GM23338 (cell line): ENCODE measurements at regions not wholly inside any gene's neighbourhood (a gene's known extent, or its start where the extent isn't known, plus 50 kb on each side); places are given as distances from the start of the nearest gene placed in this dataset.

Experiments
- ATAC-seq: fragments of 200-7000 bp; cut with Tn5 transposase; 3 replicates; pipeline ENCODE4 v1.9.1; 2020
- DNase-seq: peaks from one replicate; pipeline ENCODE4 v3.0.0-alpha.2; 2015; ENCODE audit warnings: low spot score
- H2AFZ ChIP-seq: fragments of 200-600 bp; sonication (generic); 2 replicates; pipeline ENCODE4 v1.8.0; 2016; ENCODE audit warnings: antibody characterized with exemption, mild to moderate bottlenecking, moderate library complexity
- H3F3A ChIP-seq: fragments of 200-600 bp; sonication (generic); replicated peaks from 2 replicates; pipeline ENCODE4 v1.8.0; 2017; ENCODE audit warnings: antibody characterized with exemption, mixed run types, low read depth
- H3K27ac ChIP-seq: fragments of 200-600 bp; sonication (generic); 2 replicates; pipeline ENCODE4 v1.6.1; 2016; ENCODE audit warnings: low read depth
- H3K27me3 ChIP-seq: fragments of 200-600 bp; sonication (generic); 2 replicates; pipeline ENCODE4 v1.8.0; 2016; ENCODE audit warnings: mild to moderate bottlenecking, mixed run types, moderate library complexity; ENCODE audit not compliant: insufficient read depth
- H3K36me3 ChIP-seq: fragments of 200-600 bp; sonication (generic); 2 replicates; pipeline ENCODE4 v1.8.0; 2016; ENCODE audit warnings: mild to moderate bottlenecking; ENCODE audit not compliant: insufficient read depth
- H3K4me1 ChIP-seq: fragments of 200-600 bp; sonication (generic); 2 replicates; pipeline ENCODE4 v1.8.0; 2016; ENCODE audit warnings: mild to moderate bottlenecking, moderate library complexity; ENCODE audit not compliant: insufficient read depth
- H3K4me2 ChIP-seq: fragments of 200-600 bp; sonication (generic); 2 replicates; pipeline ENCODE4 v1.7.1; 2017; ENCODE audit warnings: mixed run types
- H3K4me3 ChIP-seq: fragments of 200-600 bp; sonication (generic); 2 replicates; pipeline ENCODE4 v1.6.1; 2016; ENCODE audit warnings: mixed run types
- H3K79me2 ChIP-seq: fragments of 200-600 bp; sonication (generic); replicated peaks from 2 replicates; pipeline ENCODE4 v1.8.0; 2017; ENCODE audit warnings: mild to moderate bottlenecking; ENCODE audit not compliant: insufficient read depth
- H3K9me2 ChIP-seq: fragments of 200-600 bp; sonication (generic); 2 replicates; pipeline ENCODE4 v1.8.0; 2017; ENCODE audit not compliant: insufficient read depth
- H4K20me1 ChIP-seq: fragments of 200-600 bp; sonication (generic); replicated peaks from 2 replicates; pipeline ENCODE4 v1.8.0; 2017; ENCODE audit warnings: mild to moderate bottlenecking; ENCODE audit not compliant: insufficient read depth
- H3K27ac Mint-ChIP-seq: 2 replicates; pipeline ENCODE4 v1.8.0; 2020; ENCODE audit warnings: inconsistent platforms, mild to moderate bottlenecking, moderate library complexity, mixed read lengths
- H3K27me3 Mint-ChIP-seq: 3 replicates; pipeline ENCODE4 v1.8.0; 2022; ENCODE audit warnings: low read depth, mild to moderate bottlenecking, moderate library complexity, mixed read lengths, inconsistent platforms; ENCODE audit not compliant: insufficient read depth, poor library complexity
- H3K36me3 Mint-ChIP-seq: 3 replicates; pipeline ENCODE4 v1.8.0; 2021; ENCODE audit warnings: low read depth, mild to moderate bottlenecking, inconsistent platforms, moderate library complexity, mixed read lengths
- H3K4me1 Mint-ChIP-seq: 3 replicates; pipeline ENCODE4 v1.8.0; 2020; ENCODE audit warnings: mild to moderate bottlenecking, inconsistent platforms, mixed read lengths
- H3K4me3 Mint-ChIP-seq: 3 replicates; pipeline ENCODE4 v1.8.0; 2021; ENCODE audit warnings: moderate library complexity, mild to moderate bottlenecking, inconsistent platforms, mixed read lengths
- H3K9me3 Mint-ChIP-seq: 3 replicates; pipeline ENCODE4 v1.8.0; 2020; ENCODE audit warnings: moderate library complexity, mild to moderate bottlenecking, inconsistent platforms, mixed read lengths
- CREB1 ChIP-seq: fragments of 250-450 bp; sonication (Bioruptor Pico); IDR thresholded peaks from 2 replicates; pipeline ENCODE4 v1.5.0; 2020; ENCODE audit warnings: low read depth, mild to moderate bottlenecking, moderate library complexity
- EZH2 ChIP-seq: fragments of 200-600 bp; sonication (generic); IDR thresholded peaks from one replicate; pipeline ENCODE4 v1.8.0; 2017; ENCODE audit warnings: antibody characterized with exemption, mild to moderate bottlenecking, low read depth; ENCODE audit not compliant: unreplicated experiment
- NANOG ChIP-seq: IDR thresholded peaks from 2 replicates; pipeline ENCODE4 v1.6.1; 2016; ENCODE audit warnings: antibody characterized with exemption, borderline replicate concordance
- POLR2AphosphoS5 ChIP-seq: IDR thresholded peaks from 2 replicates; pipeline ENCODE4 v1.6.1; 2016; ENCODE audit warnings: antibody characterized with exemption, low read depth
- STAT1 ChIP-seq: IDR thresholded peaks from one replicate; pipeline ENCODE4 v1.6.1; 2016; ENCODE audit warnings: antibody characterized with exemption; ENCODE audit not compliant: unreplicated experiment
- ZNF114 ChIP-seq: fragments of 250-450 bp; sonication (Bioruptor Pico); IDR thresholded peaks from 2 replicates; pipeline ENCODE4 v1.5.0; 2020; ENCODE audit warnings: mild to moderate bottlenecking, moderate library complexity
- ZNF462 ChIP-seq: fragments of 250-450 bp; sonication (Bioruptor Pico); IDR thresholded peaks from 2 replicates; pipeline ENCODE4 v1.5.0; 2020; ENCODE audit warnings: mild to moderate bottlenecking, moderate library complexity
- TF ChIP-seq, protein P1 (sequence below), 2 experiments: fragments of 200-600 bp in 1 of 2; sonication (generic) in 1 of 2; conservative IDR thresholded peaks; 2 replicates each; pipeline versions ENCODE4 v1.5.1 to v1.6.1; 2016 to 2017; ENCODE audit warnings: antibody characterized with exemption in 2 of 2, low read depth in 2 of 2, mild to moderate bottlenecking in 2 of 2, moderate library complexity in 1 of 2

DNA sequence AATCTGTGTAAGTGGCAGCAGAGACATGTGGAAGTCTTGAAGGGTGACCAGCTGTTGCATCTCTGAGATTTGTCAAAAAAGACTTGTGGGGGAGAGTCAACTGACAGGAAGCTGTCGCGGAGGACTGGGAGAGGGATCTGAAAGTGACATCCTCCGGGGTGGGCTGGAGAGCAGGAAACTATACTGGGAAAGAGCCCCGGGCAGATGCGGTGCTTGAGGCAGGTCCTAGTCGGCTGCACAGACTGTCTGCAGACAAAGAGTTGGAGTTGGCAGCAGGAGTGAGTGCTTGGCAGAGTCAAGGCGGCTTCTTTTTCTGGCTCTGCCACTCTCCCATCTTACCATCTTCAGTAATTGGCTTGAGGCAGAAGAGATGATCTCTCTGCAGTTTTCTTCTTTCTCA, 294.0 kb upstream of the C1orf87 start (continued):
- TF ChIP-seq ZNF462 (CRISPR knock-in tag), result no peak
- TF ChIP-seq NANOG, result no peak

- Mint-ChIP-seq H3K4me3 (no peak overlapping the region), H3K9me3 (no peaks in the 10 kb centered on the region), H3K4me1 (0 out of 3 replicates have a peak, but pooled peaks cover 3% of the 10 kb centered on the region), H3K27ac (no peak overlapping the region), H3K27me3 (no peaks in the 10 kb centered on the region), H3K36me3 (no peaks in the 10 kb centered on the region)
- DNase-seq (no peak), ATAC-seq (no peak)
- H3K27me3 ChIP-seq, result no peaks in the 10 kb centered on the region
- no peaks in the 10 kb centered on the region for H3F3A ChIP-seq
- H3K4me1 ChIP-seq, result no peaks in the 10 kb centered on the region
- no peaks in the 10 kb centered on the region for H3K79me2 ChIP-seq
- H3K9me2 ChIP-seq, result no peaks in the 10 kb centered on the region
- no peaks in the 10 kb centered on the region for H3K36me3 ChIP-seq
- H4K20me1 ChIP-seq, result no peaks in the 10 kb centered on the region
- no peak overlapping the region for H3K4me3 ChIP-seq
- no peak overlapping the region for H2AFZ ChIP-seq
- TF ChIP-seq POLR2AphosphoS5 (no peak), CREB1 (CRISPR knock-in tag) (no peak), STAT1 (no peak), ZNF114 (CRISPR knock-in tag) (no peak), ZNF462 (CRISPR knock-in tag) (no peak), EZH2 (no peak)
- TF ChIP-seq, protein P1, sequence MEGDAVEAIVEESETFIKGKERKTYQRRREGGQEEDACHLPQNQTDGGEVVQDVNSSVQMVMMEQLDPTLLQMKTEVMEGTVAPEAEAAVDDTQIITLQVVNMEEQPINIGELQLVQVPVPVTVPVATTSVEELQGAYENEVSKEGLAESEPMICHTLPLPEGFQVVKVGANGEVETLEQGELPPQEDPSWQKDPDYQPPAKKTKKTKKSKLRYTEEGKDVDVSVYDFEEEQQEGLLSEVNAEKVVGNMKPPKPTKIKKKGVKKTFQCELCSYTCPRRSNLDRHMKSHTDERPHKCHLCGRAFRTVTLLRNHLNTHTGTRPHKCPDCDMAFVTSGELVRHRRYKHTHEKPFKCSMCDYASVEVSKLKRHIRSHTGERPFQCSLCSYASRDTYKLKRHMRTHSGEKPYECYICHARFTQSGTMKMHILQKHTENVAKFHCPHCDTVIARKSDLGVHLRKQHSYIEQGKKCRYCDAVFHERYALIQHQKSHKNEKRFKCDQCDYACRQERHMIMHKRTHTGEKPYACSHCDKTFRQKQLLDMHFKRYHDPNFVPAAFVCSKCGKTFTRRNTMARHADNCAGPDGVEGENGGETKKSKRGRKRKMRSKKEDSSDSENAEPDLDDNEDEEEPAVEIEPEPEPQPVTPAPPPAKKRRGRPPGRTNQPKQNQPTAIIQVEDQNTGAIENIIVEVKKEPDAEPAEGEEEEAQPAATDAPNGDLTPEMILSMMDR (conservative IDR thresholded peaks at IDR 0.05; ENCODE audit: low read depth in 2 of 2), result no peak
- no peak overlapping the region for H3K27ac ChIP-seq
- no peak overlapping the region for H3K4me2 ChIP-seq
Measured at GRCh38 chr1:60359431-60359830, 285.9 kb upstream of the C1orf87 start.
